HG03175 (cell line): ENCODE measurements at regions not wholly inside any gene's neighbourhood (a gene's known extent, or its start where the extent isn't known, plus 50 kb on each side); places are given as distances from the start of the nearest gene placed in this dataset.

Experiments
- ATAC-seq: cut with Tn5 transposase; IDR thresholded peaks from one replicate; pipeline ENCODE4 v1.9.1; 2021; ENCODE audit warnings: mild to moderate bottlenecking, moderate library complexity; ENCODE audit not compliant: unreplicated experiment

DNA sequence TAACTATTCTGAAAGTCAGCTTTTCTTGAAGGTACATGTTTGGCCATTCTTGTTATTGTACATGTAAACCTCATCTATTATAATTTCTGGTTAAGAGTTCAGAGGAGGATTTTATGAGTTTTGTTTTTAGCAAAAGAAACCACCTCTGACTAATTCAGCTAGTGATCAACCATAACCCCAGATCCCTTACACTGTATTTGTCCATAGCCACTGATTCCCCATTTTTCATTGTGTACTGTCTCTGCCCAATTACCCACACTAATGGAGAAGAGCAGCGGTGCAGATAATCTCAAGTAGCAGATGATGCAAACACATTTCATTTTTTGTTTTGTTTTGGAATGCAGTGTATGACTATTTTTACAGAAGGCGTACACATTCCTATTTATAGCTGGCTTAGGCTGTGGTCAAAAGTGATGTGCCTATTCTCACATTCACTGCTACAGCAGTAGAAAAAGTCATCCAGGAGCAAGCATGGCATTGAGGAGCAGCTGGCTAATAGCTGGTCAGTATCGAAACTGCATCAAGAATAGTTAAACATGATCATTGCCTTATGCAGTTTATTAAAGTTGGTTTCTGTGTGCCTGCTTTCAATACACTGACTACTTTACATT is 988.3 kb downstream of the DTWD2 start:
- peak; percentile 67 for ATAC-seq

DNA sequence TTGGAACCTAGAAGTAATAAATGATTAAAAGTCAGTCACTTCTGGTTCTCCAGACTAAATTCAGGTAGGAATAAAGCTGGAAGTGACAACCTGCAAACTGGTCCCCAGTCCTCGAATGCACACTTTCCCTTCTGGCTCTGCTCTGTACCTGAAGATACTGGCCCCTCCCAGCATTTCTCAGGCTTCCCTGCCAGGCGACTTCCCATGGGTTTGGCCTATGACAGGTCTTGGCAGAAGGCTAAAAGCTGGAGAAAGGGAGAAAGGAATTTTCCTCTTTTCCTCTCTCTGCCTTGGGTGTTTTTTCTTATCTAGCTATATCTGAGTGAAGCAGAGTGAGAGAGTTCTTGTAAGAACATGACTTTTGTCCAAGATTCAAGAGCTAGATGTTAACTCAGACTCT is 1005.7 kb downstream of the DTWD2 start:
- no peak for ATAC-seq

DNA sequence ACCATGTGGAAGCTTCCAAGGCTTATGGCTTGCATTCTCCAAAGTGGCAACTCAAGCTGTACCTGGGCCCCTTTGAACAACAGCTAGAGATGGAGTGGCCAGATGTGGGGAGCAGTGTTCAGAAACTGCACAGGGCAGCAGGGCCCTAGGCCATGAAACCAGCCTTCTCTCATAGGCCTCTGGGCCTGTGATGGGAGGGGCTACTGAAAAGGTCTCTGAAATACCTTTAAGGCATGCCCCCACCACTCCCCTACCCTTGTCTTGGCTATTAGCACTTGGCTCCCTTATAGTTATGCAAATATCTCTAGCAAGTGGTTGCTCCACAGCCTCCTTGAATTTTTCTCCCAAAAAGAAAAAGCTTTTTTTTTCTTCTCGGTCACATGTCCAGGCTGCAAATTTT is 1014.6 kb downstream of the DTWD2 start:
- ATAC-seq, result no peak

DNA sequence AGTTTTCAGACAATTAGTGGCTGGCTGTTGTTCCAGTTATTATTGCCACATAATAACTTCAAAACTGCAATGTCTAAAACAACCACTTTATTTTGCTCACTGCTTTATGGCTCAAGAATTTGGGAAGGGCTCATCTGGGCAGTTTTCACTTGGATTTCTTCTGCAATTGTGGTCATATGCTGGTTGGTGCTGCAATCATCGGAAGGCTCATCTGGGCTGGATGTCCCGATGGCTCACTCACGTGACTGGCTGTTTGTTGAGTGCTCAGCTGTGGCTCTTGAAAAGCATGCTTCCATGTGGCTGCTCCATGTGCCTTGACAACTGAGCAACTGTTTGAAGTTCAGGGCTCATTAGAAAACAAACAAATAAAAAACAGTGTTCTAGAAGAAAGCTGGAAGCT is 1032.5 kb downstream of the DTWD2 start:
- no peak for ATAC-seq

DNA sequence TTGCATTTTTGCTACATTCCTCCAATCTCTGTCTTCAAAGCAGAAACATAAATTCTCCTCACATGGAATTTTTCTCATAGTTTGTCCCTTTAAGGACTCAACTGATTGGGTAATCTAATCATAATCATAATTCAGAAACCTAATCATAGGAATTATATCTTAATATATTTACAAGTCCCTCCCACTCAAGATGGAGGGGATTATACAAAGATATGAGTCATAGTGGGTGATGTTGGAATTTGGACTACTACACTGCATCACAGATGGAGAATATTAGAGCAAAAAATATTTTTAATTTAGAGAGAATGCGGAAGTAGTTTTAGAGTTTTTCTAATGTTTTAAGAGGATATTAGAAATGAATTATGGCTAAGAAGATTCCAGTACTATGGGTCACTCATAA is 1034.0 kb downstream of the DTWD2 start:
- no peak for ATAC-seq

DNA sequence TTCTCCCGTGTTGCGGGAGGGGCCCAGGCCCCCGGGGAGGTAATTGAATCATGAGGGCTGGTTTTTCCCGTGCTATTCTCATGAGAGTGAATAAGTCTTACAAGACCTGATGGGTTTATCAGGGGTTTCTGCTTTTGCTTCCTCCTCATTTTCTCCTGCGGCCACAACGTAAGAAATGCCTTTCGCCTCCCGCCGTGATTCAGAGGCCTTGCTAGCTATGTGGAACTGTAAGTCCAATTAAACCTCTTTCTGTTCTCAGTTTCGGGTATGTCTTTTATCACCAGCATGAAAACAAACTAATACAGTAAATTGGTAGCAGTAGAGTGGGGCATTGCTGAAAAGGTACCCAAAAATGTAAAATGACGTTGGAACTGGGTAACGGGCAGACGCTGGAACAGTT is 1035.1 kb downstream of the DTWD2 start:
- ATAC-seq, result no peak

DNA sequence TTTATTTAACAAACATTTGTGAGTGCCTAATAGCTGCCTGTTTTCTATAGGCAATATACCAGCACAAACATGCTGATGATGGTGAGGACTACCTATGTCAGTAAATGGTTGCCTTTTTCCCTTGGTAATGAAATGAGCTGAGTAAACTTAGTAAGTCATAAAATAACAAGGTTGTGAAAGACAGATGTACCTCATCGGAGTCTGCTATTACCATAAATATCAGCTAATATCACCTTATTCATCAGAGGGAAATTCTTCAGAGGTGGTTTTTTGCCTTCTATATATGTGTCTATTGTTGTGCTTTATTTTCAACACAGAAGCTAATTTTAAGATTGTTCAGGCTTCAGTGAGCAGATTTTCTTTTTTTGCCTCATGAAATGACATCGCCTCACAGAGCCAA is 1040.5 kb downstream of the DTWD2 start:
- ATAC-seq, result no peak

DNA sequence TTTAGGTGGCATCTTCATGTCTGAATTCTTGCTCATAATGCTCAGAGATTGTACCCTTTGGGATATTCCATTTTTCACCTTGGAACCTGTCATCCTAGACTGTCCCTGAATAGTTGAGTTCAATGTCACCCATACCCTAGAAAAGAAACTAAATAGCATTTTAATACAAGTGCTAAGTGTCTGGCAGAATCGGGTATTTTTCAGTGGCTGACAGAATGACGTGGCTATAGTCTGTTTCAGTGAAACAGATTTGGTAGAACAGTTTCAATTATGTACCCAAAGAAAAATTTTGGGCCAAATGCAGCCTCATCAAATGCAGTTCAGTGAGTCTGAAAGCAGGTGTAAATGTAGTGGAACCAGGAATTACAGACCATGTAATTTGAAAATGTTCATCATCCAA is 1041.2 kb downstream of the DTWD2 start:
- no peak for ATAC-seq

DNA sequence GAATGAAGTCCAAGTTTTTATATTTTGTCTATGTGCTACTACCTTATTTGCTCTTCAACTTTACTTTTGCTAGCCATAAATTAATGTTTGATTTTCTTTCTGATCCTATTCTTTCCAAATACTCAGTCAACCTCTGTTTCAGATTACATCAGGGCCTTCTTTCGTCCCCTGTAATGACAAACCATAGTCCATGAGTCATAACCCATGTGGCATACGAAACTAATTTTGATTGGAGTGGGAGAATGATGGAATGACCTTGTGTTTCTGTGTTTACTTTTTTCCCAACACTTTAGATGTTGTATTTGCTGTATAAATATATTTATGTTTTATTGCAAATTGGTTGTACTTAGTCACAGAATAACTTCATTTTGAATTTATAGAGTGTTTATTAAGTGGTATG is 1043.1 kb downstream of the DTWD2 start:
- no peak for ATAC-seq

DNA sequence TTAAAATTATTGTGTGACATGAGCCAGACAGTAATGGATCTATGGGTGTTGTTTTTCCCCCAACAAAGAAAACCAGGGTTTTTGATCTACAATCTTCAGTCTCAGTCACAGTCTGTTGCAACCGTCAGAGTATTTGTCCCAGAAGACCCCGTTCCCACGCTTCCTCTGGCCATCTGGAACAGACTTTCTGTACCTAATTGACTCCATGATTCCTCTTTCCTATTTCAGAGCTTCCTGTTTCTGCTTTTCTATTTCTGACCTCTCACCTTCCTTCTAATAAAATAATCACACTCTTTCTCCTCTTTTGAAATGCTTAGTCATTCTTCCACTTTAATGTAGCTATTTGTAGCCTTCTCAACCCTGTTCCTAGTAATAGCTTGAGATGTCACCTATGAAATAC is 1044.8 kb downstream of the DTWD2 start:
- ATAC-seq, result no peak

DNA sequence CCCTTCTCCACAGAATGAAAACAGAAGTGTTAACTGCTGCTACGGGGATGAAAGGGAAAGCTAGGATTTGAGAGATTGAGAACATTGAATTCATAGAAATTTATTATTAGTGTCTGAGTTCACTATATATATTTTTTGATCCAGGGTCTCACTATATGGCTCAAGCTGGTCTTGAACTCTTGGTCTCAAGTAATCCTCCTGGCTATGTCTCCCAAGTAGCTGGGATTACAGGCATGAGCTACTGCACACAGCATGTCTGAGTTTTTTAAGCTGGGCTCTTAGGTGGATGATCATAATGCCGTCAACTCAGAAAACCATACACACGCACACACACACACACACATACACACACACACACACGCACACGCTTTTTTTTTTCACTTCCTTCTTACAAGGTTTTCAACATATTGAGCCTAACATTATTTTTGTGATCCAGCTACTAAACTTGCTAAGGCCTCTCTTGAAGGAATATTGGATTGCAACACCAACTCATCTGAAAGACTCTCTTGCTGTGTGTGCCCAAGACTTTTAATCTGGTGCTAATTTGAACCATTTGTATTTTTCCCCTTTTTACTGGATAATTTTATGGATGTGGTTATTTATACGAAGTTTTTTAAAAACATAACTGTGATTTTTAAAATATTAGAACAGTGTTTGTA is 1045.4 kb downstream of the DTWD2 start:
- ATAC-seq, result no peak

DNA sequence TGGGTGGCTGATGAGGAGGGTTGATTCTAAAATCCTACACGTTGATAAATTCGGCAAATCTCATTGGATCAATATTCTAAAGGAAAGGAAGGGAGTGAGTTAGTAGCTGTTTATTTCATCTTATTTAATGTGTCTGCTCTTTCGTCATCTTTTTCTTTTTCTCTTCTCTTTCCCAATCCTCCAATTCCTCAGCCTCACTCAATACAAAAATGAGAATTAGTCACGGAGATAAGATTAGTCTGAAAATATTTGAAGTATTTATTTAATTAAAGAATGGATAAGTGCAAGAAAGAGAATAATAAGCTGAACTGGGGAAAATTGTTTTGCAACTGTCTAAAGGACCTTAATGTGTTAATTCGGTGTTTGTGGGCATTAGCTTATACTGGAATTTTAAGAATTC is 1095.1 kb downstream of the DTWD2 start:
- no peak for ATAC-seq

DNA sequence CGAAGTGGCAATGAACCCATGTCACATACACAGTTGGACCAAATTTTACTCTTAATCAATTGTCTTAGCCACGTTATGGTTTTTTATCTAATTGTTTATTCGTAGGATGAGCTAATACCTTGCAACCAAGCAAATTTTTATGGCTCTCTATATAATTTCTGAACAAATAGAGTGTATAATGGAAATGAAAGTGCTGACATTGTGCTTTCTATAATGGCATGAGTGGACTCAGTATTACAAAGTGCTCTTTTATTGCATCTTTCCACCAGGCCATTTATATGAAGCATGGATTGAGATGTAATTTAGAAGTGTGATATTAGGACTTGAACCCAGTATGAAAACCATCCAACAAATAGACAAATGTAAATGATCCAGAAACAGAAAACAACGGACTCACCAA is 1096.0 kb downstream of the DTWD2 start:
- no peak for ATAC-seq

DNA sequence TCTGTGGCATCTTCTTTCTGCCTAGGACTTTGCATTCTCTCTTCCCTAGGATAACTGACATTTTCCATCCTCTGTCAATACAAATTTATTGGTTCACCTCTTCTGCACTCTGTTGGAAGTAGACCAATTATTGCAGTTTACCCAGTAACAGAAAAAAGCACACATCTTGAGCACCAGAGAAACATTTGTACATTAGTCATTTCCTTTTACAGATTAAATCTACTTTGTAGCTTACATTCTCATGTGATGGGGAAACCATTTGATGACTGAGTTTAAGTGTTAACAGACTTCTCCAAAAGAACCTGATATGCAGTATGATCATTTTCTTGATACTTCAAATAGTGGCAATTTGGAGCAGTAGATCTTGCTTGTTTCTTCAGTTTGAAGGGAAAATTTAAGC is 1098.8 kb downstream of the DTWD2 start:
- ATAC-seq, result no peak

DNA sequence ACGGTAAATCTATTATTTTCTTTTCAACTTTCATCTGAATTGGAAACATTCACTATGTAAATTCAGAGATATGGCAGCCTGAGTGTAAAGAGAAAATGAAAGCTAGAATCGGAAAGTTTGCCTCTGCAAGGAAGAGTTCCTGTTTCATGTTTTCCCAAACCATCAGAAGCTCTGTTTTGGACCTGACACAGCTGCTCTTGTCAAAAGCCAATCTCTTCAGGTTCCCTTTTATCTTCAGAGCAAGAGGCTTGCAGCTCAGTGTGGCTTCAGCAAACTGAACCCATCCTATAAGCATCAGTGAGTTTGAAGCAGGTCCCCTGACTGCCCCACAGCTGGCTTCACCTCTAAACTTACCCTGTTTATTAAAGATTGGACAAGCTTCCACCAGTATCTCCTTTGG is 1099.7 kb downstream of the DTWD2 start:
- peak; percentile 81 for ATAC-seq

DNA sequence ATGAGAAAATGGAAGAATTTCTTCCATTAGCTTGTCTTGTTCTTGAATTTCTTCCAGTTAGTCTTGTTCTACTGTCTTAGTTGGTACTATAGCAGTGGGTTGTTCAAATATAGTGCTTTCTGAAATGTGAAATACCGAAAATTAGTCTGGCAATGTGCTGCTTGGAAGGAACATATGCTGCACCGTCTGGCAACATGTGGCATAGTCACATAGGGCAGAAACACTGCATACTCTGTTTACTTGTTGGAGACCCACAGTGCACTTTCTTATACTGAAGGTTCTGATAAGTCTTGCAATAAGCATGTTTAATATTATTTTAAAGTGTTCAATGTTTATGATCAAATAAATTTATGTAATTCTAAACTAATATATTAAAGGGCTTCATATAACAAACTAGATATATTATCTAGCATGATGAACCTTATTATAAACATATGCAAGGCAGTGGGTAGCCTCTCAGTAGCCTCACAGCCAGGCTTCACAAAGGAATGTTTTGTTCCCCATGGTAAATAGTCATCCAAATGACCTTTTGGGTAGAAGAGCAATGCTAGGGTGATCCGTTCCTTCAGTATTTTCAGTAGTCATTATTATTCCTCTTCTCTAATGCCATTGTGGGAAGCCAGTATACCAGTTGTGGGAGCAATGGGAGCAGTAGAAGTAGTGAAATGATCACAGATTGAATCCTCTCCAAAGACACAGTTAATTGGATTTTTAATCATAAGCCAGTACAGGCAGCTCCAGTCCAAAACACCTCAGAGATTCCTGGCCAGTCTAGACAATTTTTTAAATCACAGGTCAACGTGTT is 1106.7 kb downstream of the DTWD2 start:
- no peak for ATAC-seq

DNA sequence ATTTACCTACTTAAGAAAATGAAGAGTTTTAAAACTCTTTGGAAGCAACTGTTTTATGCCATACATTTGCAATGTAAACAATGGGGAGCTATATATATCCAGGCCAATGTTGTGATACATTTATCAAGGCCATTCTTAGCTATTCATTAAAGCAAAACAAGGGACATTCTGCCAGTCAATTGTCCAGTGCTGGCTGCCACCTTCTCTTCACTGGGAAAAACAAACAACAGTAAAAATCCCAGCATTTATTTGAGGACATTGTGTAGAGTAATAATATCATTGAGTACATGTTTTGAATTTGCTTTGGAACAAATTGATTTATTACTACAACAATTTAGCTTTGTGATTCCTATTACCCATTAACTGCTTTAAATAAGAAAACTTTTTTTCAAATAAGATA is 1107.4 kb downstream of the DTWD2 start:
- ATAC-seq, result no peak

DNA sequence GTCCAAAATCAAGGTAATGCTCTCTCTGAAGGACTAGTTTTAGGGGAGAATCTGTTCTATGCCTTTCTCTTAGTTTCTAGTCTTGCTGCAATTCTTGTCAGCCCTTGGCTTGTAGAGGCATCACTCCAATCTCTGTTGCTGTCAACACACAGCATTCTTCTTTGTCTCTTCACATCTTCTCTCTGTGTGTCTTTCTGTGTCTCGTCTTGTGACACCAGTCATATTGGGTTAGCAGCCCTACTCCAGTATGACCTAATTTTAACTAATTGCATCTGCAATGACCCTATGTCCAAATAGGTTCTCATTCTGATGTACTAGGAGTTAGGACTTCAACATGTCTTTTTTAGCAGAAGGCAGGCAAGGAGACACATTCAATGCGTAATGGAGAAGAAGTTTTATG is 1110.6 kb downstream of the DTWD2 start:
- no peak for ATAC-seq

DNA sequence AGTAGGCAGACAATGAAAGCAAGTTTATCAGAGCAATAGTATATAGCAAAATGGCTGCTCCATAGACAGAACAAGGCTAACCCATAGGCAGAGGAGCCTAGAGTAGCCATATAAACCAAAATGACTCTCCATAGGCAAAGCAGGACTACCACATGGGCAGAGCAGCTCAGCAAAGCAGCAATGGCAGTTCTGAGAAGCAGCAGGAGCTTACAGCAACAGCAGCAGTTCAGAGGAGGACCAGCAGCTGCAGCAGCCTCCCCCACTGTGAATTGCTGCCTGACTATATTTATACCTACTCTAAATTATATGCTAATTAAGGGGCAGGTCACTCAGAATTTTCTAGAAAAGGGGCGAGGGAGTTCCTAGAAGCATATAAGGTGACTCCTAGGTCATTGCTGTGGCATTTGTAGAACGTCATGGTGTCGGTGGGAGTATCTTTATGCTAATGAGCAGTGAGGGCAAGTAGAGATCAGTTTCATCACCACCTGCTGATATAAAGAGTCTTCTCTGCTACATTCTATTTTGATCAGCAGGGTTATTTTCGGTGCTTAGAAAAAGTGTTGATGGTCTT is 1115.5 kb downstream of the DTWD2 start:
- no peak for ATAC-seq

DNA sequence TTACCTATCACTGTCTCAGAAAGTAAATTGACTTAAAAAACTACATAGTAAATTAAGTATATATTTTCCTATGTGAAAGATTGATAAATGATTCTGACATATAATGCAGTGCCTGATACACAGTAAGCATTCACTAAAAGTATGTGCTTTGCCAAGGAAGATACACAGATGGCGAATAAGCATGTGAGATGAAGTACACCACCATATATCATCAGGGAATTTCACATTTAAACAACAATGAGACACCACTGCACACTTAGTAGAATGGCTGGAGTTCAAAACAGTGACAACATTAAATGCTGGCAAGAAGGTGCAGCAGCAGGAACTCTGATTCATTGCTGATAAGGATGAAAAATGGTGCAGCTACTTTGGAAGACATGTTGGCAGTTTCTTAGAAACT is 1118.8 kb downstream of the DTWD2 start:
- no peak for ATAC-seq

DNA sequence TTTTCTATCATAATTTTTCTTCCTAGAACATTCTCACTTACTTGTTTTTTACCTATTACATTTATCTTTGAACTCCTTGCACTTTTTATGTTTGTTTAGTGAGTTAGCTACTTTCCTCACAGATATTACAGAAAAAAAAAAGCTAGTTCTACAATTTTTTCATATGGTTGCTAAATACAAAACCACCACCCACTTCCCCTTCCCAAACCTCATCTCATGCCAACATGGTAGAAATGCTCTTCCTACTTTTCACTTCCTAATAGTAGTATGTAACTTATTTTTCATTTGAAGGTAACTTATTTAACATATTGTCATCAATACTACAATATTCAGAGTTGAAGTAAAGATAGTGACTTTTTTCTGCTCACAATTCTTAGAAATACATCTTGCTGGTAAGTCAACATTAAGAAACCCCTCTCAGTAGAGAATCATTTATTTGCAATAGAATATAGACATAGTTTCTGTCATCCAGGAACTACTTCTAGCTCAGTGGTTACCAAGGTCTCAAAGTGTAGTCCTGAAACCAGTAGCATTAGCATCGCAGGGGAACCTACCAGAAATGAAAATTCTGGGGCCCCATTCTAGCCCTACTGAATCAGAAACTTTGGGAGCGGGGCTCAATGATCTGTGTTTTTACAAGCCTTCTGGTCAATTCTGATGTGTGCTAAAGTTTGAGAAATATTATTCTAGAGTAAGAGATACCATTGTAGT is 1124.6 kb downstream of the DTWD2 start:
- no peak for ATAC-seq
